DOHH2 (cell line): ENCODE measurements at regions not wholly inside any gene's neighbourhood (a gene's known extent, or its start where the extent isn't known, plus 50 kb on each side); places are given as distances from the start of the nearest gene placed in this dataset.

Experiments
- CTCF ChIP-seq: fragments of 200-600 bp; sonication (generic); IDR thresholded peaks from one replicate; pipeline ENCODE4 v1.5.1; 2014; ENCODE audit warnings: antibody characterized with exemption, mild to moderate bottlenecking, low read depth, low read length; ENCODE audit not compliant: poor library complexity, severe bottlenecking
- EZH2phosphoT487 ChIP-seq: fragments of 200-600 bp; sonication (generic); IDR thresholded peaks from 2 replicates; pipeline ENCODE4 v1.6.1; 2017; ENCODE audit warnings: borderline replicate concordance, mild to moderate bottlenecking, antibody characterized with exemption, low read length, moderate library complexity, mixed read lengths

- TF ChIP-seq CTCF (no peak), EZH2phosphoT487 (no peak)
Measured at GRCh38 chr1:57597036-57597435, 173.2 kb upstream of the DAB1 start.
